Peyer's patch (tissue), 4 donors: ENCODE measurements at regions not wholly inside any gene's neighbourhood (a gene's known extent, or its start where the extent isn't known, plus 50 kb on each side); places are given as distances from the start of the nearest gene placed in this dataset.

ENCODE experiments used
- DNase-seq, 3 donors: peaks; one replicate each; pipeline ENCODE4 v3.0.0-alpha.2; 2017 to 2019
- H3K27ac ChIP-seq, 4 donors: fragments of 200-600 bp; sonication (generic); one replicate each; pipeline ENCODE4 v1.5.1; 2016 to 2019
- H3K27me3 ChIP-seq, 2 donors: fragments of 200-600 bp; sonication (generic); one replicate each; pipeline ENCODE4 v1.5.1; 2019
- H3K36me3 ChIP-seq, 3 donors: fragments of 200-600 bp; sonication (generic); one replicate each; pipeline ENCODE4 v1.5.1; 2016 to 2019
- H3K4me1 ChIP-seq, 4 donors: fragments of 200-600 bp; sonication (generic); one replicate each; pipeline ENCODE4 v1.5.1; 2016 to 2019
- H3K4me3 ChIP-seq, 4 donors: fragments of 200-600 bp; sonication (generic); 1 replicate in 3 of 4; 2 replicates in 1 of 4; pipeline ENCODE4 v1.5.1; 2016 to 2019; ENCODE audit warnings: mild to moderate bottlenecking in 1 of 4
- H3K9me3 ChIP-seq, 4 donors: fragments of 200-600 bp; sonication (generic); one replicate each; pipeline ENCODE4 v1.5.1; 2016 to 2019; ENCODE audit warnings: mild to moderate bottlenecking in 1 of 4
- POLR2A ChIP-seq, 2 donors: fragments of 450-650 bp; IDR thresholded peaks; one replicate each; pipeline ENCODE4 v1.5.1; 2017; ENCODE audit warnings: antibody characterized with exemption in 2 of 2, mild to moderate bottlenecking in 2 of 2, moderate library complexity in 2 of 2
- TF ChIP-seq, protein P1 (sequence below), 6 experiments: fragments of 450-650 bp in 4 of 6; fragments of 200-600 bp in 2 of 6; sonication (generic) in 1 of 6; IDR thresholded peaks; one replicate each; pipeline ENCODE4 v1.5.1; 2017 to 2019; ENCODE audit warnings: antibody characterized with exemption in 6 of 6, mild to moderate bottlenecking in 3 of 6, moderate library complexity in 1 of 6

DNA sequence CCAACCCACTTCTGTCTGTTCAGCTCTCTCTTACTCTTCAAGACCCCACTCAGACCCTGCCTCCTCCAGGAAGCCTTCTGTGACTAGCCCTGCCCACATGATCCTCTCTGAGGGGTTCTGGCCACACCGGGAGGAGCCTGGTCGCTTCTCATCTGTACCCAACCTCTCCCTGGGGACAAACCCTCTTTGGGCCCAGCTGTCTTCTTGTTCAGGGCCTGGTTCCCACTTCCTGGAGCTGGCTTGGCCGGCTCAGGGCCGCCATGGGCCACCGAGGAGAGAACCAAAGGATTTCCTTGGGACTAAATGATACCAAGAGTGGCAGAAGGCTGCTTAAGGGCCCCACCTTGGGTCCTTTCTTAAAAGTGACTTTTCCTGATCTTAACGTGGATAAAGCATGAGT lies 124.7 kb upstream of the ZBTB40 start:
- Histone ChIP-seq H3K27me3 (no peaks in the 10 kb centered on the region), H3K4me3 (no peak overlapping the region), H3K4me1 (no peaks in the 10 kb centered on the region), H3K9me3 (no peaks in the 10 kb centered on the region), H3K36me3 (no peaks in the 10 kb centered on the region), H3K27ac (no peak overlapping the region)
- TF ChIP-seq, protein P1, sequence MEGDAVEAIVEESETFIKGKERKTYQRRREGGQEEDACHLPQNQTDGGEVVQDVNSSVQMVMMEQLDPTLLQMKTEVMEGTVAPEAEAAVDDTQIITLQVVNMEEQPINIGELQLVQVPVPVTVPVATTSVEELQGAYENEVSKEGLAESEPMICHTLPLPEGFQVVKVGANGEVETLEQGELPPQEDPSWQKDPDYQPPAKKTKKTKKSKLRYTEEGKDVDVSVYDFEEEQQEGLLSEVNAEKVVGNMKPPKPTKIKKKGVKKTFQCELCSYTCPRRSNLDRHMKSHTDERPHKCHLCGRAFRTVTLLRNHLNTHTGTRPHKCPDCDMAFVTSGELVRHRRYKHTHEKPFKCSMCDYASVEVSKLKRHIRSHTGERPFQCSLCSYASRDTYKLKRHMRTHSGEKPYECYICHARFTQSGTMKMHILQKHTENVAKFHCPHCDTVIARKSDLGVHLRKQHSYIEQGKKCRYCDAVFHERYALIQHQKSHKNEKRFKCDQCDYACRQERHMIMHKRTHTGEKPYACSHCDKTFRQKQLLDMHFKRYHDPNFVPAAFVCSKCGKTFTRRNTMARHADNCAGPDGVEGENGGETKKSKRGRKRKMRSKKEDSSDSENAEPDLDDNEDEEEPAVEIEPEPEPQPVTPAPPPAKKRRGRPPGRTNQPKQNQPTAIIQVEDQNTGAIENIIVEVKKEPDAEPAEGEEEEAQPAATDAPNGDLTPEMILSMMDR (IDR thresholded peaks at IDR 0.05): no peak
- TF ChIP-seq POLR2A (IDR thresholded peaks at IDR 0.05): no peak
- peak in 1 of 3 donors; percentile 23 for DNase-seq

DNA sequence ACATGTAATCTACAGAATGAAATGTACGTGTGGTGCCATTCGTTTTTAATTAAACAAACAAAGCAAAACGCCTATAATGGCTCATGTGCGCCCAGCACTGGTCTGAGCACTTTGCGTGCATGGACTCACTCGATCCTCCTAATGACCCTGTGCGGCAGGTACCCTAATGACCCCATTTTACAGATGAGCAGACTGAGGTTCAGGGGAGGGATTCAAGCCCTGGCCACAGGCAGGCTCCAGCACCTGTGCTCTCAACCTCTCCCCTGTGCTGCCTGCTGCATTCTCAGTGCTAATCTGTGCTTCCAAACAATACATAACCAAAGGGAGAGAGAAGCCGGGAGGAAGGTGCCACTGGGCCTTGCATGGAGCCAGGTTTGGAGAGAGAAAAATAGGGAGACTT lies 124.2 kb upstream of the ZBTB40 start:
- Histone ChIP-seq H3K4me3 (no peak overlapping the region), H3K4me1 (no peaks in the 10 kb centered on the region), H3K27me3 (no peaks in the 10 kb centered on the region), H3K9me3 (no peaks in the 10 kb centered on the region), H3K27ac (no peak overlapping the region), H3K36me3 (no peaks in the 10 kb centered on the region)
- DNase-seq: peak in 1 of 3 donors; percentile 11
- no peak for TF ChIP-seq POLR2A (IDR thresholded peaks at IDR 0.05)
- TF ChIP-seq, protein P1 (IDR thresholded peaks at IDR 0.05): no peak

DNA sequence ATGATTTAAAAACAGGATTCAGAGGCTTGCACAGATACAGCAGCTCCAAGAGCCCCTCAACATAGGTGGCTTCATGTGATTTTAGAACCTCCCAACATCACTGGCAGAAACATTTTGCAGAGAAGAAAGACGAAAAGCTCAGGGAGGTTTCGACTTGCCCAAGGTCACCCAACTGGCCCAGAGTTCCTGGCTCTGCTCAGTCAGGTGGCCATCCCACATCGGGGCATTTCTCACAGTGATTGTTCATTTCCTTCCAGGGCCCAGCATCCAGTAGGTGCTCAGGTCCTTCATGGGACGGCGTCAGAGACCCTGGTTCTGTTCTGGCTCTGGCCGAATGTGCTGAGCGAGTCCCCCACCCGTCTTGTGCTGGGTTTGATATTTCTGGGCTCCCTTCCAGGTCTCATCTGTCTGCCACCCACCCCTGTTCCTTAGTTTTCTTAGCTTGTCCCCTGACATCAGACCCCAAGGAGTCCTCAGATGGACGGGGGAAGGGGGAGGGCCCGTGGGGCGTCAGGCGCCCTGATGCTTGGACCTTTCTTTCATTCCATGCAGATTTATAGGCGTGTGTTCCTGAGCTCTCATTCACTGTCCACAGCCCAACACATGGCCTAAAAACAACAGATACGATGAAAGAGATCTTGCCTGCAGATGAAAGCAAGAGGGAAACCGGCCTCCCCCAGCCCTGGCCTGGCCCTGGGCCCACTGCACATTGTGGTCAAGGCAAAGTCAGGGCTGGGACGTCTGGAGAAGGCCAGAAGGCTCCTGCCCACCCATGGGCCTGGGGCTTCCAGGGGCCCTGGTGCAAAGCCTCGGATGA lies 123.1 kb upstream of the ZBTB40 start:
- DNase-seq: peak in 1 of 3 donors; percentile 22
- Histone ChIP-seq H3K36me3 (no peaks in the 10 kb centered on the region), H3K4me1 (no peaks in the 10 kb centered on the region), H3K27me3 (no peaks in the 10 kb centered on the region), H3K9me3 (no peaks in the 10 kb centered on the region), H3K4me3 (no peak overlapping the region), H3K27ac (no peak overlapping the region)
- TF ChIP-seq, protein P1 (IDR thresholded peaks at IDR 0.05): no peak
- TF ChIP-seq POLR2A (IDR thresholded peaks at IDR 0.05): no peak

DNA sequence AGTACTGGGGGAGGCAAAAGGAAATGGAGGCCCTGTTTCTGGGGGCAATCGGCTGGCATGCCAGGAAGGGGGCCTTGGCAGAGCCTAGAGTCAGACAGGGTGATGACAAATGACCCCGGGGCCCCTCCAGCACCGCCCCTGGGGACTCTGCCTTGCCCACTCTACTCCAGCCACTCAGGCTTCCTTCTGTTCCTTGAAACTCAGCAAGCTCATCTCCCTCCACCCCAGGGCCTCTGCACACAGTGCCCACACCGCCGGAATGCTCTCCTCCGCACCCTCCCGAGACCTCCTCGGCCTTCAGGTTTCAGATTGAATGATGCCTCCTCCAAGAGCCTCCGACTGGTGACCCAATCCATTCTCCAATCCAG lies 122.5 kb upstream of the ZBTB40 start:
- Histone ChIP-seq H3K4me1 (no peaks in the 10 kb centered on the region), H3K27ac (no peak overlapping the region), H3K4me3 (no peak overlapping the region), H3K27me3 (no peaks in the 10 kb centered on the region), H3K9me3 (no peaks in the 10 kb centered on the region), H3K36me3 (no peaks in the 10 kb centered on the region)
- TF ChIP-seq POLR2A (IDR thresholded peaks at IDR 0.05): no peak
- TF ChIP-seq, protein P1 (IDR thresholded peaks at IDR 0.05): no peak
- DNase-seq: peak in 1 of 3 donors; percentile 24

DNA sequence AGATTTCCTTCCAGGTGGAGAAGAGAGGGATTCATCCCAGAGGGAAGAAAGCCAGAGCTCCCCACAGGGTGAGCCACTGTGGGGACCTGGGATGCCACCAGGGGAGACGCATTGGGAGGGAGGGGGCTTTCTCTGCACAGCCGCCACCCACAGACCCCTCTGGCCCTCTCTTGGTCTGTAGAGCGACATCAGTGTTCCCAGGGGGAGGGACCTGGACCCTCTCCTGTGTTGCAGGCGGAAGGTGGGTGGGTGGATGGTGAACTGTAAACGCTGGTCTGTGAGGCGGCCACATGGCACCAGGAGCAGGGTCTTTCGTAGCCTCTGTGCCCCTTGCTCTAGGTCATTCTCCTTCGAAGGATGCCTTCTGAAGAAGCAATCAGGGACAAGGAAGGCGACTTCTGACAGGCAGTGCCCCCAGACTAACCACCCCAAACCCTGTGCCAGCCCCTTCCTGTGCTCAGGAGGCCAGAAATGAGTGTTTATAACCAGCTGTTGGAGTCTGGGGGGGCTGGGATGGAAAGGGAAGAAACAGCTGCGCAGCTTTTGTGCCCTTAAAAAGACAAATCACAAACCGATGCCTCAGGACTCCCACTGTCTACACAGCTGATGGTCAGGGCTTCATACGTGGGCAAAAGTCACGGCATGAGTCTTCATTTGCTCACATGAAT lies 121.4 kb upstream of the ZBTB40 start:
- Histone ChIP-seq H3K4me1 (no peaks in the 10 kb centered on the region), H3K27ac (no peak overlapping the region), H3K4me3 (no peak overlapping the region), H3K27me3 (no peaks in the 10 kb centered on the region), H3K36me3 (no peaks in the 10 kb centered on the region), H3K9me3 (no peaks in the 10 kb centered on the region)
- no peak for TF ChIP-seq POLR2A (IDR thresholded peaks at IDR 0.05)
- TF ChIP-seq, protein P1 (IDR thresholded peaks at IDR 0.05): no peak
- DNase-seq: no peak
